ENCODE measurements at regions not wholly inside any gene's neighbourhood (a gene's known extent, or its start where the extent isn't known, plus 50 kb on each side); places are given as distances from the start of the nearest gene placed in this dataset.

GRCh38 chrX:39176105-39176504, 374.8 kb downstream of the MID1IP1 start:
- no peak for DNase-seq

GRCh38 chrX:39189431-39189830, 388.2 kb downstream of the MID1IP1 start:
- no peak for DNase-seq

DNA sequence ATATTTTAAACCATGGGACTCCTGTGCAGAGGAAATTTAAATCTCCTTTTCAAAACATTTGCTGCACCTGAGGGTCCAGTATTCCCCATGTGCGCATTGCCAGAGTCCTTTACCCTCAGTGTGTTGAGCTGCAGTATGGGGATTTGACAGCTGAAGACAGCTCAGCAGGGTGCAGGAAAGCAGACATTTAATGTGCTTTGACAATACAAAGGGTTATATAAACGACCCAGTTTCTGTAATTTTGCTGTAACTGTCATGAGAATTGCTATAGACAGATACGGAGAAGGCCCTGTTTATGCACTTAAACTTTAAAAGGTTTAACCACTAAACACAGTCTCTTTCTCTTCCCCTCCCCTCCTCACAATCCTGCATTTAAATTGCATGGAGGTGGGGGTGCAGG, 393.4 kb downstream of the MID1IP1 start:
- no peak for DNase-seq

- no peak for DNase-seq
Observed at GRCh38 chrX:39195156-39195555, 393.9 kb downstream of the MID1IP1 start.

DNA sequence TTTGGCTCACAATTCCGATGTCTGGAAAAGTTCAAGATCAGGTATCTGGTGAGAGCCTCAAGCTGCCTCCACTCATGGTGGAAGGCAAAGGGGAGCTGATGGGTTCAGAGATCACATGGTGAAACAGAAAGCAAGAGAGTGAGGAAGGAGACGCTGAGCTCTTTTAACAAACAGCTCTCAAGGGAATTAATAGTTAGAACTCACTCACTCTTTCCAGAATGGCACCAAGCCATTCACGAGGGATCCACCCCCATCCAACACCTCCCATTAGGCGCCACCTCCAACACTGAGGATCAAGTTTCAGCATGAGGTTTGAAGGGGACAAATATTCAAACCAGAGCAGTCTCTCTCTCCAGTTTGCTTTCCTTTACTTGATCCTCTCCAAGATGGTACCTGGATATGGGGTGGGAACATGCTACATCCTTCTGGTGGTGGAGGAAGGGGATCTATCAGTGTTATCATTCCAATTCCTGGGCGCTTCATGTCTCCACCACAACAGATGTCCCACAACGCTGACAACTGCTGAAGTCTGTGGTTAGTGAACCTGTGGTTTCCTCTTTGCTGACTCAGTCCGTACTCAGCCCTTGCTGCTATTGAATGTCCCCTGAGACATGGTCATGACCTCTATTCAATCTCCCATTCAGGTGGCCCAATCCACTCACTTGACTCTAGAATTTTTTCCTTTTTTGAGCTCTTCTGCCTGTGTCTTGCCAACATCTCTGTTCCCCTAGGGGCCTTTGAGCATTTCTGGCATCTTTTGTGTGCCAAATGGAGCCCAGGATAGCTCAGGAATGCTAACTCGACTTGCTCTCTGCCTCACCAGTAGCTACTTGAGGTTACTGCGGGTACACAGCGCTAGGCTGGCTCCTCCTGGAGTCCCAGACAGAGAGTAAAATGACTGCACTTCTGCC, 395.2 kb downstream of the MID1IP1 start:
- peak; percentile 49 for DNase-seq

DNA sequence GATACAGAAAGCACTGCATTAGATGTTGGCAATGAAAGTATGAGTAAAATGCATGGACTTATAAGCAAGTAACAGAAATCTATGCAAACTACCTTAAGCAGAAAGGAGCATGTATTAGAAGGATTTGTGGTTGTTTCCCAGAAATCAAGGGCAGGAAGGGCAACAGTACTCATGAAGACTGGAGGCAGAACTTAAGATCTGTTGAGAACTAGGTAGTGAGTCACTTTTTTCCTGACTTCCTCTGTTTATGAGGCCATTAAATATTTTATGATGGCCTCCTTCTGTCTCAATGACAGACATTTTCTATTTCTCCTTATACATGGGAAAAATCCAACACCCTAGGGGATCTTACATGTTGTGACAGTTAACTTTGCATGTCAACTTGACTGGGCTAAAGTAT, 398.2 kb downstream of the MID1IP1 start:
- no peak for DNase-seq

- peak; percentile 4 for DNase-seq
Observed at GRCh38 chrX:39201305-39201990, 400.2 kb downstream of the MID1IP1 start.

- DNase-seq: no peak
Observed at GRCh38 chrX:39202641-39203040, 401.4 kb downstream of the MID1IP1 start.

DNA sequence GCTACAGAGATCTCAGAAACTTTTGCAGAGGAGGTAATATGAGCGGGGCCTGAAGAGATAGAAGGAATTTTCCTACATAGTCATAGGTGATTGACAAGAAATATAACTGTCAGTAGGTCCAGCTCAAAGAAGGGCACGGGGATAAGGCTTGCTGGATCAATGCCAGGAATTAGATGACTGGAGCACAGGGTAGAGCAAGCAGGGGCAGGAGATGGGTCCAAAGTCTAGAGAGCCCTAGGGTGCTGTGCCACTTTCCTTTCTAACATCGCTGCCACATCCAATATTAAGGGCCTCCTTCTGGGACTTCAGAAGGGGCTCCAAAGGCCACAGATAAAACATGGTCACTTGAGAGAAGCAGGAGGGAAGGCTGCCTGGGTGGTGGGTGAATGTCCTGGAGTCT, 402.2 kb downstream of the MID1IP1 start:
- no peak for DNase-seq

DNA sequence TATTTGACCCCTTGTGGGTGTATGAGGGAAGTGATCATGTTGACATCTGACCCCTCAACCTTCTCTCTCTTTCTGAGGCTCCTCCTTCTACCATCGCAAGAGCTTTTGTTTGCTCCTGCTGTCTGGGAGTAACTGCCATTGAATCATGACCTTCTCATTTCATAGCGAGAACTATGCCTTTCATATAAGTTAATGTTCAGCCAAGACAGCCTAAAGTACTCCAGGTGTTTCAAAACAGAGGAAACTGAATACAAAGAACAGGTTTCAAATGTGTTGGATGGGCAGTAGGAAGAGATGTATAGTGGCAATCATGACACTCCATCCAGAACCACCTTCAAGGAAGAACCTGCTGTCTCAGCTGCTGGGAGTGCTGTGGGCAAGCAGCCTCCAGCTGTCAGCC, 403.1 kb downstream of the MID1IP1 start:
- DNase-seq: no peak

DNA sequence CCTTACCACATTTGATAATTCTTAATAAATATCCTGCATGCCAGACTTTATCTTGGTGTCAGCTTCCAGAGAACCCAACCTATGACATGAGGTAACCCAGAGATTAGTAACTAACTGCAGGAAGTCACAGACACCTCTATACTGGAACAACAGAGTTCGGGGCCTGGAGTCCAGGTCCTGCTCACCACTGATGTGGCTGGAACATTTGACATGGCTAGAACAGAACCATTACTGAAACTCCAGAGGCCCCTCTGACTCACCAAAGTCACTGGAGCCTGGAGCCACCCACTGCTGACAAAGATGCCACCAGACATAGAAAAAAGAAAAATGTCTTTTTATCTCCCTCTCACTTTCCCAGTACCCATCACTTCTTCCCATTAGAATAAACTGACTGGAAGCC, 403.7 kb downstream of the MID1IP1 start:
- DNase-seq: no peak

GRCh38 chrX:39205467-39205866, 404.2 kb downstream of the MID1IP1 start:
- DNase-seq: no peak

GRCh38 chrX:39206399-39207145, 405.3 kb downstream of the MID1IP1 start:
- no peak for DNase-seq

GRCh38 chrX:39211501-39211900, 410.2 kb downstream of the MID1IP1 start:
- DNase-seq: no peak

DNA sequence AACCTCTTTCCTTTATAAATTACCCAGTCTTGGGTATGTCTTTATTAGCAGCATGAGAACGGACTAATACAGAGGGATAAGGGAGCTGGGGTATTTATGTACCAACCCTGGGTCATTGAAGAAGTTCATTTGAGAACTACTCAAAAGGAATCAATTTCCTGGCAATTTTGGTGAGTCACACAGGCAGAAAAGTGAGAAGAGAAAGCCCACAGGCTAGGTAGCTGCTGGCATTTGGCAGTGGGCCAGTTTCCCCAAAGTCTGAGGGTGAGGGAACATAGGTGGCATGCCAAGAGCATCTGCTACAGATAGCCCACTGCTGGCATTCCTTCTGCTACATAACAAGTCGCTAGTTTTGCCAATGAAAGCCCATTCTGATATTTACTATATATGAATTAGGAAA, 411.2 kb downstream of the MID1IP1 start:
- DNase-seq: no peak

- DNase-seq: no peak
Observed at GRCh38 chrX:39214387-39215126, 413.3 kb downstream of the MID1IP1 start.

GRCh38 chrX:39220952-39221351, 419.7 kb downstream of the MID1IP1 start:
- no peak for DNase-seq

DNA sequence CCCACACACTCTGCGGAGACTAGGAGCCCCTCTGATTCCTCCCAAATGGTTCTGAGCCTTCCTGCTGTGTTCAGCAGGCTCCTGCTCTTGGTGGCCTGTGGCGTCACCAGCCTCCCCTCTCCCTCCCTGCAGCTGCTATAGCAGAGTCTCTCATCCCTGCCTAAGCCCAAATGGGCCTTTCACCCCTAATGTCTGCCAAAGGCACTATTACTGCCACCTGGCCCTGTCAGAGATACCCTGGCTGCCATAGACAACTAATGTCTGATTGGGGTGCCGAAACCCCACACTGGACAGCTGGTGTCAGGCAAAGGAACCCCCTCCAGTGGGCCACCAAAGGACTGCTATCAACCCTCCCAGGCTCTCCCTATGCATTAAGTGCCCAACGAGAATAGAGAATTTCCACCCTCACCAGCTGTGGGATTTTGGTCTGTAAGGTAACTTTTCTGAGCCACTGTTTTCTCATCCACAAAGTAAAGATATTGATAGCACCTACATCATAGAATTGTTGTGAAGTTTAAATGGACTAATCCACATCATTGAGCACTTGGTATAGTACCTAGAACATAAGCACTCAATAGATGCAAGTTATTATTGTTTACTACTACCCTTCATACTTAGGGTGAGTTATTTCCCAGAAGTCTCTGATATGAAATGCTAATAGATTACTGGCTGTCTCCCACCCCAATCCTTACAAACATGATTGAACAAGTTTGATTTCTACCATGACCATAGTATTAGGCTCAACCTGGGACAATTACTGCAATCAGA, 421.3 kb downstream of the MID1IP1 start:
- no peak for DNase-seq

DNA sequence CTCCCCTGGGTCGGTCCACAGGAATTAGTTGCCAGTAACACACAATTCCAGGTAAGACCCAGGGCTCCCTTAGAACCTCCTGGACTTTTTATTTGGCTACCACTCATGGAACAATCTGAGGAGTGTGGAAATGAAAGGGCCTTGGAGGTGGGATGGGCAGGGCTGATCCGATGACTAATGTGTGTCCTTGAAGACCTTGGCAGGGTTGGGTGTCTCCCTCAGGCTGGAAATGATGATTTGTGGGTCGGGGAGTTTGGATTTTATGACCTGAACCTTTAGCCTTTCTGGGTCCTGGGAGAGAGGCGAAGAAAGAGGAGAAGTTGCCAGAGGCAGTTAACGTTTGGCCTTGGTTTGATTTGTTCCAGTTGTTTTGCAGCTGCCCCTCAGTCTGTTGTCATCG, 425.0 kb downstream of the MID1IP1 start:
- no peak for DNase-seq

GRCh38 chrX:39227371-39227770, 426.1 kb downstream of the MID1IP1 start:
- no peak for DNase-seq

- DNase-seq: no peak
Observed at GRCh38 chrX:39238006-39238405, 436.7 kb downstream of the MID1IP1 start.

DNA sequence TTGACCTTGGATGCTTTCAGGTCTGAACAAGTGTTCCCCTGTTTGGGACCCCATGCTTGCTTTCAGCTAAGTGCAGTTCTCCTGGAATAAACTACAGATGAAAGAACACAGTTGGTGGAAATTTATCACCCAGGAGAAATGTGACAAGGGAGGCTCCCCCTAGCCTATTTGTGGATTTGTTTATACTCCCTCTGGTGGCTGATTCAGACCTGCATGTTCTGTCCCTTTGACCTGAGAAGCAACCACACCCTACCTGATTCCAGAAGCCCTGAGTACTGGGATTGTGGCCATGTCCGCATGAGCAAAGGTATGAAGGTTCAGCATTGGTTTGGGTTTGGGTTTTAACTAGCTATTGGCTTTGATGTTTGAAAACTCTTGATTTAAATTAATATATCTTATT, 440.9 kb downstream of the MID1IP1 start:
- peak; percentile 28 for DNase-seq
